Testis (tissue), 2 donors: ENCODE measurements at regions not wholly inside any gene's neighbourhood (a gene's known extent, or its start where the extent isn't known, plus 50 kb on each side); places are given as distances from the start of the nearest gene placed in this dataset.

ENCODE experiments used
- DNase-seq: peaks from one replicate; pipeline ENCODE4 v3.0.0-alpha.2; 2019
- H3K27ac ChIP-seq, 2 donors: fragments of 200-600 bp; sonication (generic); one replicate each; pipeline ENCODE4 v1.5.1; 2019
- H3K27me3 ChIP-seq: fragments of 200-600 bp; sonication (generic); one replicate; pipeline ENCODE4 v1.5.1; 2019
- H3K36me3 ChIP-seq: fragments of 200-600 bp; sonication (generic); one replicate; pipeline ENCODE4 v1.5.1; 2017; ENCODE audit warnings: low read depth; ENCODE audit errors: missing control alignments
- H3K4me1 ChIP-seq: fragments of 200-600 bp; sonication (generic); one replicate; pipeline ENCODE4 v1.5.1; 2019
- H3K4me3 ChIP-seq, 2 donors: fragments of 200-600 bp; sonication (generic); one replicate each; pipeline ENCODE4 v1.5.1; 2017 to 2019
- H3K9me3 ChIP-seq: fragments of 200-600 bp; sonication (generic); one replicate; pipeline ENCODE4 v1.5.1; 2017
- POLR2A ChIP-seq: fragments of 450-650 bp; IDR thresholded peaks from one replicate; pipeline ENCODE4 v1.6.1; 2017; ENCODE audit warnings: antibody characterized with exemption, mild to moderate bottlenecking, moderate library complexity
- WGBS, 2 donors: methylation state at CpG; one replicate each; pipeline ENCODE4 v1.1.5; 2018; 5-methylcytosine and 5-hydroxymethylcytosine counted together
- intact Hi-C: fragments of 100-400 bp; cut with DNase I; formaldehyde crosslinking; loops from one replicate; pipeline ENCODE4 v1.15.1; 2023; ENCODE audit warnings: low total_unique reads
- TF ChIP-seq, protein P1 (sequence below), 3 experiments: fragments of 450-650 bp in 2 of 3; fragments of 200-600 bp in 1 of 3; sonication (generic) in 1 of 3; IDR thresholded peaks; one replicate each; pipeline ENCODE4 v1.5.1; 2016 to 2019; ENCODE audit warnings: antibody characterized with exemption in 3 of 3, mild to moderate bottlenecking in 2 of 3, moderate library complexity in 1 of 3

DNA sequence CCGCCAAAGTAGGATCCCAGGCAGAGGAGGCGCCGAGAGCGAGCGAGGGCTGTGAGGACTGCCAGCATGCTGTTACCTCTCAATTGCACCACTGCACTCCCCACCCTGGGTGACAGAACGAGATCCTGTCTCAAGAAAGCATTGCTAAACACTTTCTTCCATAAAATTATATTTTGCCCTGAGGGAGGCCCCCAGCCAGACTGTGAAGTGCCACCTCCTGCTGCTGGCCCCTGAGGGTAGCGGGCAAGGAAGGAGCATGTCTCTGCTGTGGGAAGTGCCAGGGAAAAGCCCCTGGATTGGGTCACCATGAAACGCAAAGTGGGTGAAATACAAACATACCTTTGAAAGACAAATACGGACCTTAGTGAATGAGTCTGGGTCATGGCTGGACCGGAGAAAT, 78.0 kb upstream of the AMZ2 start:
- intact Hi-C loops, result no loop called here

DNA sequence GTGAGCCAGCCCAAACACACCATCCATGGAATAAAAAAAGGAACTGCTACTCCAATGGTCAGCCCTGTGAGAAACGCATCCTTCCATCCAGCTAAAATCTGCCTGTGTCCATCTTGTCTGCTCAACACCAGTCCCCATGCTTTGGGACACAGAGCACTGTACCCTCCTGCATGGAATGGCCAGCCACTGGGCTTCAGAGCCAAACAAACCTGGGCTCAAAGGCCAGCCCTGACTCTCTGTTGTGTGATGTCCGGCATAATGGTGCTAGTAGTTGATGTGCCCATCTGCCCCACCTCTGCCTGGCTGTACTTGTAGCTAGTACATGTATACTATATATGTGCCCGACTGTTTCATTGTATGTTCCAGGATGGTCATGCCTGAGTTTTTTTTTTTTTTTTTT, 77.6 kb upstream of the AMZ2 start:
- WGBS, 2 donors, result 62 to 71% methylated on average over 3 of the region's 3 CpGs
- H3K4me1 ChIP-seq, result no peaks in the 10 kb centered on the region
- intact Hi-C loops, result no loop called here
- TF ChIP-seq, protein P1, sequence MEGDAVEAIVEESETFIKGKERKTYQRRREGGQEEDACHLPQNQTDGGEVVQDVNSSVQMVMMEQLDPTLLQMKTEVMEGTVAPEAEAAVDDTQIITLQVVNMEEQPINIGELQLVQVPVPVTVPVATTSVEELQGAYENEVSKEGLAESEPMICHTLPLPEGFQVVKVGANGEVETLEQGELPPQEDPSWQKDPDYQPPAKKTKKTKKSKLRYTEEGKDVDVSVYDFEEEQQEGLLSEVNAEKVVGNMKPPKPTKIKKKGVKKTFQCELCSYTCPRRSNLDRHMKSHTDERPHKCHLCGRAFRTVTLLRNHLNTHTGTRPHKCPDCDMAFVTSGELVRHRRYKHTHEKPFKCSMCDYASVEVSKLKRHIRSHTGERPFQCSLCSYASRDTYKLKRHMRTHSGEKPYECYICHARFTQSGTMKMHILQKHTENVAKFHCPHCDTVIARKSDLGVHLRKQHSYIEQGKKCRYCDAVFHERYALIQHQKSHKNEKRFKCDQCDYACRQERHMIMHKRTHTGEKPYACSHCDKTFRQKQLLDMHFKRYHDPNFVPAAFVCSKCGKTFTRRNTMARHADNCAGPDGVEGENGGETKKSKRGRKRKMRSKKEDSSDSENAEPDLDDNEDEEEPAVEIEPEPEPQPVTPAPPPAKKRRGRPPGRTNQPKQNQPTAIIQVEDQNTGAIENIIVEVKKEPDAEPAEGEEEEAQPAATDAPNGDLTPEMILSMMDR (IDR thresholded peaks at IDR 0.05), result no peak
- TF ChIP-seq POLR2A, result no peak
- H3K9me3 ChIP-seq, result no peaks in the 10 kb centered on the region
- no peaks in the 10 kb centered on the region for H3K36me3 ChIP-seq
- H3K27me3 ChIP-seq, result no peaks in the 10 kb centered on the region
- no peak for DNase-seq
- peak overlapping the region in 1 of 2 donors; percentile 39 for H3K4me3 ChIP-seq
- H3K27ac ChIP-seq, result no peak overlapping the region

More for the DNA sequence above, 78.0 kb upstream of the AMZ2 start:
- H3K27ac ChIP-seq, result no peak overlapping the region
- no peak for DNase-seq
- TF ChIP-seq, protein P1 (IDR thresholded peaks at IDR 0.05), result no peak
- TF ChIP-seq POLR2A, result no peak
- H3K27me3 ChIP-seq, result no peaks in the 10 kb centered on the region
- no peaks in the 10 kb centered on the region for H3K36me3 ChIP-seq
- peak overlapping the region; percentile 27 to 39 for H3K4me3 ChIP-seq
- H3K4me1 ChIP-seq, result no peaks in the 10 kb centered on the region
- H3K9me3 ChIP-seq, result no peaks in the 10 kb centered on the region
- WGBS, 2 donors, result 49 to 74% methylated on average over 10 of the region's 10 CpGs

DNA sequence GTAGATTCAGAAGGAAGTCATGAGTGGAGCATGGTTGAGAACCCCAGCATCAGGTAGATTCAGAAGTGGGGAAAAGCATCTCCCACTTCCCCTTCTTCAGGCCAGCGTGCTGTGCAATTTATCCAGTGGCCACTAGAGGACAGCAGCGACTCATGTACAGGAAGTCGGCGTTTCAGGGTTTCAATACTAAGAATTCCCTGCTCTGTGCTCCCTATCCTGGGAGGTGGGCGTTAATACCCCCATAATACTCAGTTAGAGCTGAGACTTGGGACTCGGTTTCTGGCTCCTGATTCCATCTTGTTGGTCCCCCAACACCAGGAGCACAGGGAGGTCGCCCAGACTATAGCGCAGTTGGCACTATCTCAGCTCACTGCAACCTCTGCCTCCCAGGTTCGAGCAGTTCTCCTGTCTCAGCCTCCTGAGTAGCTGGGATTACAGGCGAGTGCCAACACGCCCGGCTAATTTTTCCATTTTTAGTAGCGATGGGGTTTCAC, 75.3 kb upstream of the AMZ2 start:
- Histone ChIP-seq H3K9me3 (no peaks in the 10 kb centered on the region), H3K4me3 (no peak overlapping the region), H3K27ac (no peak overlapping the region), H3K36me3 (no peaks in the 10 kb centered on the region), H3K27me3 (no peaks in the 10 kb centered on the region), H3K4me1 (no peaks in the 10 kb centered on the region)
- TF ChIP-seq, protein P1 (IDR thresholded peaks at IDR 0.05), result peak; percentile 84 to 99 (median 92)
- TF ChIP-seq POLR2A, result no peak
- peak; percentile 84 for DNase-seq
- intact Hi-C loops, result no loop called here
- WGBS, 2 donors, result 29 to 31% methylated on average over 13 of the region's 13 CpGs

DNA sequence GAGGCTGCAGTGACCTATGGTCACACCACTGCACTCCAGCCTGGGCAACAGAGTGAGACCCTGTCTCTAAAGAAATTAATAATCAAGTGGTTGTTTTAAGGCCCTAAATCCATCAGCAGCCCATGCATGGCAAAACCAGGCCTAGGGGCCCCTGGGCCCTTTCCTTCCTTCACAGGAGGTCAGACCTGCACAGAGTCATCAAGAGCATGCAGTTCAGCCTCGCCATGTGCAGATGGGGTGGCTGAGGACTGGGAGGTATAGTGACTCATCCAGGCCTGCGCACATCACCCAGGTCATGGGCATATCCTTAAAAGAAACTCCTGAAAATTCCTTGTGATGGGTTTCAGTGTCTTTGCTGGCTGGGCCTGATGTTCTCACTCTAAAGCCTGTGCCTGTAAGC, 72.4 kb upstream of the AMZ2 start:
- whole genome bisulfite sequencing, 2 donors, result 81 to 96% methylated on average over 2 of the region's 2 CpGs
- TF ChIP-seq, protein P1 (IDR thresholded peaks at IDR 0.05), result no peak
- TF ChIP-seq POLR2A, result no peak
- Histone ChIP-seq H3K9me3 (no peaks in the 10 kb centered on the region), H3K36me3 (no peaks in the 10 kb centered on the region), H3K27ac (no peak overlapping the region), H3K4me3 (no peak overlapping the region), H3K4me1 (no peaks in the 10 kb centered on the region), H3K27me3 (no peaks in the 10 kb centered on the region)
- DNase-seq, result no peak
- intact Hi-C loops, result no loop called here

DNA sequence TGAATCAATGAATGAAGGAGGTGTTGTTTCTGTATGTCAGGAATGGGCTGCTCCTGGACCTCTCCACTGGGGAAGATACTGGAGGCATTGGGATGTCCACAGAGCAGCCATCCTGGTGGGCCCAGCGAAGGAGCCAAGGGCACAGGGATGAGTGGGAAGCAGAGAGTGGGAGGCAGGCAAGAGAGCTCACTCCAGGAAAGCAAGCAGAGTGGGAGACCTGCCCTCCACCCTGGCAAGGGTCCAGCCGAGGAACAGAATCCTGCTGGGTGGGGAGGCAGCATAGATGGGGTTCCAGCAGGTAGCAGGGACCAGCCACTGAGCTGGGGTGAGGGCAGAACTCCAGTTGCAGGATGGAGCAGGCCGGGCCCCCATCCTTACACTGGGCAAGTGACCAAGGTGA, 71.9 kb upstream of the AMZ2 start:
- no peak overlapping the region for H3K27ac ChIP-seq
- 98% methylated on average over 3 of the region's 3 CpGs for WGBS, 2 donors
- no peak for TF ChIP-seq POLR2A
- TF ChIP-seq, protein P1 (IDR thresholded peaks at IDR 0.05), result no peak
- no peaks in the 10 kb centered on the region for H3K9me3 ChIP-seq
- H3K4me1 ChIP-seq, result no peaks in the 10 kb centered on the region
- DNase-seq, result no peak
- H3K27me3 ChIP-seq, result no peaks in the 10 kb centered on the region
- no peak overlapping the region for H3K4me3 ChIP-seq
- H3K36me3 ChIP-seq, result no peaks in the 10 kb centered on the region
- intact Hi-C loops, result no loop called here
